Brain microvascular endothelial cell (primary cell): ENCODE measurements at regions not wholly inside any gene's neighbourhood (a gene's known extent, or its start where the extent isn't known, plus 50 kb on each side); places are given as distances from the start of the nearest gene placed in this dataset.

Experiments
- DNase-seq: peaks from one replicate; pipeline ENCODE4 v3.0.0-alpha.2; 2020
- H3K27ac ChIP-seq: fragments of 250-450 bp; sonication (Bioruptor Pico); 2 replicates; pipeline ENCODE4 v1.5.1; 2020; ENCODE audit warnings: mild to moderate bottlenecking, moderate library complexity
- H3K27me3 ChIP-seq: fragments of 250-450 bp; sonication (Bioruptor Pico); replicated peaks from 2 replicates; pipeline ENCODE4 v1.5.1; 2020; ENCODE audit warnings: mild to moderate bottlenecking
- H3K36me3 ChIP-seq: fragments of 250-450 bp; sonication (Bioruptor Pico); replicated peaks from 2 replicates; pipeline ENCODE4 v1.5.1; 2020; ENCODE audit warnings: mild to moderate bottlenecking
- H3K4me3 ChIP-seq: 2 replicates; pipeline ENCODE4 v1.5.1; 2011; ENCODE audit warnings: low read depth, mild to moderate bottlenecking, control low read depth, low read length, moderate library complexity
- CTCF ChIP-seq: IDR thresholded peaks from 2 replicates; pipeline ENCODE4 v1.5.1; 2011; ENCODE audit warnings: low read depth, mild to moderate bottlenecking, moderate library complexity, low read length, control low read depth, inconsistent platforms; ENCODE audit errors: missing control alignments
- in situ Hi-C: cut with HindIII; loops from 2 replicates; pipeline ENCODE4 v1.10.0; 2017; ENCODE audit warnings: low sequenced_read_pairs, low pct_ligation_motif_present

- DNase-seq: no peak
- in situ Hi-C loops: no loop called here
- no peaks in the 10 kb centered on the region for H3K27me3 ChIP-seq
- H3K36me3 ChIP-seq: no peaks in the 10 kb centered on the region
- H3K4me3 ChIP-seq: no peak overlapping the region
- H3K27ac ChIP-seq: no peak overlapping the region
- no peak for TF ChIP-seq CTCF
Observed at GRCh38 chr10:129120441-129120840, 346.6 kb upstream of the MGMT start.

GRCh38 chr10:129122846-129123245, 344.2 kb upstream of the MGMT start:
- TF ChIP-seq CTCF: no peak
- DNase-seq: no peak
- Histone ChIP-seq H3K36me3 (no peaks in the 10 kb centered on the region), H3K27ac (no peak overlapping the region), H3K4me3 (no peak overlapping the region), H3K27me3 (no peaks in the 10 kb centered on the region)
- in situ Hi-C loops: no loop called here

GRCh38 chr10:129123428-129123827, 343.6 kb upstream of the MGMT start:
- Histone ChIP-seq H3K4me3 (no peak overlapping the region), H3K27ac (no peak overlapping the region), H3K27me3 (no peaks in the 10 kb centered on the region), H3K36me3 (no peaks in the 10 kb centered on the region)
- in situ Hi-C loops: no loop called here
- no peak for DNase-seq
- TF ChIP-seq CTCF: no peak

GRCh38 chr10:129126982-129127381, 340.1 kb upstream of the MGMT start:
- Histone ChIP-seq H3K27ac (no peak overlapping the region), H3K4me3 (no peak overlapping the region), H3K36me3 (no peaks in the 10 kb centered on the region), H3K27me3 (no peaks in the 10 kb centered on the region)
- in situ Hi-C loops: no loop called here
- no peak for DNase-seq
- TF ChIP-seq CTCF: no peak

- H3K36me3 ChIP-seq: no peaks in the 10 kb centered on the region
- no peak for TF ChIP-seq CTCF
- no peak overlapping the region for H3K27ac ChIP-seq
- no peaks in the 10 kb centered on the region for H3K27me3 ChIP-seq
- no peak overlapping the region for H3K4me3 ChIP-seq
- no peak for DNase-seq
- in situ Hi-C loops: no loop called here
Observed at GRCh38 chr10:129131457-129132132, 335.4 kb upstream of the MGMT start.

- in situ Hi-C loops: no loop called here
- no peak for DNase-seq
- H3K27ac ChIP-seq: no peak overlapping the region
- TF ChIP-seq CTCF: no peak
- no peaks in the 10 kb centered on the region for H3K36me3 ChIP-seq
- H3K4me3 ChIP-seq: no peak overlapping the region
- no peaks in the 10 kb centered on the region for H3K27me3 ChIP-seq
Observed at GRCh38 chr10:129133856-129134255, 333.2 kb upstream of the MGMT start.
